ENCODE measurements at regions not wholly inside any gene's neighbourhood (a gene's known extent, or its start where the extent isn't known, plus 50 kb on each side); places are given as distances from the start of the nearest gene placed in this dataset.
A peak's percentile ranks its signal among the peaks of the same experiment; 100 is the strongest.
"Not testable (repeated sequence)": the region's sequence is repeated elsewhere in the genome, so short reads cannot be mapped to it uniquely, and the experiment has no call there.

DNA sequence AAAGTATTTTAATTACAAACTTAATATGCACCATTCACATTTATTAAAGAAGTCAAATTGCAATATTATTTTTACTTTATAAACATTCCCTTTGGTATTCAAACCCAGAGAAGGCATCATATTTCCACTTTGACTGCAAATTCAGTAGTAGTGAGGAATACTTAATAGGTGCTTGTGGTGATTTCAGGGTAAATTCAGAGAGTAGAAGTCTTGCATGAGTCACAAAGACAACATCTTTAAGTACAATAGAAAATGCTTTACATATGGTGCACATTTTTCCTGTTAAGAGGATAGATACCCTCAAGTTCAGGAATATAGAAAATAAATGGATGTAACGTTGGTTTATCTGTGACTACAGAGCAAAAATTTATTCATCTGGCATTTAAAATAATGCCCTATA lies 390.2 kb downstream of the TENT5A start:
- peak in 1 of 3 donors; percentile 2 for DNase-seq
- no peak overlapping the region for H3K27ac ChIP-seq (ENCODE audit: low read depth in 1 of 2, low read length in 1 of 2)
- no peak for ATAC-seq (ENCODE audit: insufficient read depth, low FRiP score)

DNA sequence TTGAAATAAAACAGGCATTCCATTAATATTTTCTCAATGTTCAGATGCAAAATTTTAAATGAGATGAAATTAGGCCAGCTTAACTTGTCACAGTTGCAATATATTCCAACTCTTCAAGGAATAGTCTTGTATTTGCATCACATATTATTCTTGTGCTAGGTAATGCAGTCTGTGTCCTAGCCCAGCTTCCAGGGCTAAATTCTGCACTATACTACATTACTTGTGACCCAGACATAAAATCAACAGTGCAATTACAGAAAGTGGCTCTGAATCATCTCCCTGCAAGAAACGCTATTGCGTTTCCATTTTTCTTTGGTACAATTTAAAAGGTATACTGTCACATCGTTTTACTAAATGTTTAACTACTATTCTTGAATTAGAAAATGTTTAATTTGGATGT lies 399.2 kb downstream of the TENT5A start:
- no peak for ATAC-seq (ENCODE audit: insufficient read depth, low FRiP score)
- Histone ChIP-seq H3K9ac (ENCODE audit: insufficient read depth in 1 of 2, low read length in 2 of 2) (no peak overlapping the region), H3K4me1 (ENCODE audit: control insufficient read depth in 5 of 5, insufficient read depth in 5 of 5, low read length in 5 of 5) (no peaks in the 10 kb centered on the region), H3K36me3 (ENCODE audit: control insufficient read depth in 4 of 4, insufficient read depth in 4 of 4, low read length in 4 of 4) (no peaks in the 10 kb centered on the region), H3K4me3 (no peak overlapping the region), H3K9me3 (ENCODE audit: control insufficient read depth in 4 of 4, insufficient read depth in 3 of 4, low read length in 3 of 4) (no peaks in the 10 kb centered on the region), H3K27ac (ENCODE audit: low read depth in 1 of 2, low read length in 1 of 2) (no peak overlapping the region), H3K27me3 (ENCODE audit: control insufficient read depth in 3 of 3, insufficient read depth in 3 of 3, low read length in 2 of 3) (no peaks in the 10 kb centered on the region)
- WGBS, 2 donors: 89 to 95% methylated on average over 3 of the region's 3 CpGs
- no peak for DNase-seq
- TF ChIP-seq CTCF (IDR thresholded peaks at IDR 0.05; ENCODE audit: control extremely low read depth, extremely low read depth): no peak

More for the DNA sequence above, 390.2 kb downstream of the TENT5A start:
- no peak overlapping the region for H3K4me3 ChIP-seq
- H3K27me3 ChIP-seq (ENCODE audit: control insufficient read depth in 3 of 3, insufficient read depth in 3 of 3, low read length in 2 of 3): no peaks in the 10 kb centered on the region
- TF ChIP-seq CTCF (IDR thresholded peaks at IDR 0.05; ENCODE audit: control extremely low read depth, extremely low read depth): no peak
- WGBS, 2 donors: 28 to 78% methylated on average over 1 of the region's 1 CpG
- no peaks in the 10 kb centered on the region for H3K9me3 ChIP-seq (ENCODE audit: control insufficient read depth in 4 of 4, insufficient read depth in 3 of 4, low read length in 3 of 4)
- no peaks in the 10 kb centered on the region for H3K36me3 ChIP-seq (ENCODE audit: control insufficient read depth in 4 of 4, insufficient read depth in 4 of 4, low read length in 4 of 4)
- H3K4me1 ChIP-seq (ENCODE audit: control insufficient read depth in 5 of 5, insufficient read depth in 5 of 5, low read length in 5 of 5): peaks cover 0 to 2% (median 0%) of the 10 kb centered on the region in 5 donors
- no peak overlapping the region for H3K9ac ChIP-seq (ENCODE audit: insufficient read depth in 1 of 2, low read length in 2 of 2)

DNA sequence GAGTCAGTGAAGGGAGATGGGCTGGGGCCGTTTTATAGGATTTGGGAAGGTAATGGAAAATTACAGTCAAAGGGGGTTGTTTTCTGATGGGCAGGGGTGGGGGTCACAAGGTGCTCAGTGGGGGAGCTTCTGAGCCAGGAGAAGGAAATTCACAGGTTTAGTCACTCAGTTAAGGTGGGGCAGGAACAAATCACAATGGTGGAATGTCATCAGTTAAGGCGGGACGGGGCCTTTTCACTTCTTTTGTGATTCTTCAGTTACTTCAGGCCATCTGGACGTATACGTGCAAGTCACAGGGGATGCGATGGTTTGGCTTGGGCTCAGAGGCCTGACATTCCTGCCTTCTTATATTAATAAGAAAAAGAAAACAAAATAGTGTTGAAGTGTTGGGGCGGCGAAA lies 408.5 kb downstream of the TENT5A start:
- not testable (repeated sequence) for H3K9me3 ChIP-seq (ENCODE audit: control insufficient read depth in 4 of 4, insufficient read depth in 3 of 4, low read length in 3 of 4); H3K4me3 ChIP-seq; H3K9ac ChIP-seq (ENCODE audit: insufficient read depth in 1 of 2, low read length in 2 of 2); DNase-seq; H3K36me3 ChIP-seq (ENCODE audit: control insufficient read depth in 4 of 4, insufficient read depth in 4 of 4, low read length in 4 of 4); H3K27me3 ChIP-seq (ENCODE audit: control insufficient read depth in 3 of 3, insufficient read depth in 3 of 3, low read length in 2 of 3); ATAC-seq (ENCODE audit: insufficient read depth, low FRiP score); H3K27ac ChIP-seq (ENCODE audit: low read depth in 1 of 2, low read length in 1 of 2); H3K4me1 ChIP-seq (ENCODE audit: control insufficient read depth in 5 of 5, insufficient read depth in 5 of 5, low read length in 5 of 5)
- 89 to 93% methylated on average over 8 of the region's 8 CpGs for WGBS, 2 donors

- Histone ChIP-seq H3K9me3 (ENCODE audit: control insufficient read depth in 4 of 4, insufficient read depth in 3 of 4, low read length in 3 of 4) (no peaks in the 10 kb centered on the region), H3K27ac (ENCODE audit: low read depth in 1 of 2, low read length in 1 of 2) (no peak overlapping the region), H3K9ac (ENCODE audit: insufficient read depth in 1 of 2, low read length in 2 of 2) (no peak overlapping the region), H3K27me3 (ENCODE audit: control insufficient read depth in 3 of 3, insufficient read depth in 3 of 3, low read length in 2 of 3) (no peaks in the 10 kb centered on the region), H3K4me3 (no peak overlapping the region), H3K36me3 (ENCODE audit: control insufficient read depth in 4 of 4, insufficient read depth in 4 of 4, low read length in 4 of 4) (no peaks in the 10 kb centered on the region), H3K4me1 (ENCODE audit: control insufficient read depth in 5 of 5, insufficient read depth in 5 of 5, low read length in 5 of 5) (no peaks in the 10 kb centered on the region)
- no peak for ATAC-seq (ENCODE audit: insufficient read depth, low FRiP score)
- no peak for TF ChIP-seq CTCF (IDR thresholded peaks at IDR 0.05; ENCODE audit: control extremely low read depth, extremely low read depth)
- WGBS, 2 donors: 89 to 95% methylated on average over 4 of the region's 4 CpGs
- no peak for DNase-seq
These were observed 411.5 kb downstream of the TENT5A start for GRCh38 chr6:81340946-81341345.

Data from lung (tissue), 11 donors.